T-helper 1 cell treated with Interleukin-12 subunit alpha and Interleukin-12 subunit beta and Interleukin-4 antibody, amounts not matched to agents 30 ng/mL and 1 ng/mL, for 36 hours (primary cell): ENCODE measurements at regions not wholly inside any gene's neighbourhood (a gene's known extent, or its start where the extent isn't known, plus 50 kb on each side); places are given as distances from the start of the nearest gene placed in this dataset.
"Not testable (repeated sequence)": the region's sequence is repeated elsewhere in the genome, so short reads cannot be mapped to it uniquely, and the experiment has no call there.

Source experiments
- intact Hi-C: fragments of 100-400 bp; cut with micrococcal nuclease; formaldehyde crosslinking; loops from one replicate; pipeline ENCODE4 v1.15.1; 2024

DNA sequence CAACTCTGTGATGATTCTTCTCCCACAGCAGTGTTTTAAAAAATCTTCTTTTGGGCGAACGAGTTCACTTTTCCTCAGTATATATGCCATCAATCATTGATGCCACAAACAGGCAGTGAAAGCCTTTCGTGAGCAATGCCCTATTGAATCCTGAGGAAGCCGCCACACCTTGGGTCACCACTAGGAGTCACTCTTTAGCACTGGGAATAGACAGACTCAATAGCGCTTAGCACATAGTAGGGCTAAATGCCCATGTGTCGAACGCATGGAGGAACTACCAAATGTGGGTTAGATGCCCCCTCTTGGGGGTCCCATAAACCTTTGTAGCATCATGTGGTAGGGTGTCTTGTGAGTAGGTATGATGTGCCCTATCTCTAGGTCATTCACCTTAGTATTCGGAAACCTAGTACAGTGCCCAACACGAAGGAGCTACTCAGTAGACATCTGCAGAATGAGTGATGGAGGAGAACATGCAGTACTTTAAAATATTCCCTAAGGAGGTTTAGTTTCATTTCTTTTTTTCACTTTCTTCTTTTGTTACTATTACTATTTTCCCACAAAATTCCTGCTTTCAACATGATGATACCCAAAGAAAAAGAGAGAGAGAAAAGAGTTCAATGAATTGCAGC is 603.7 kb downstream of the BNC2 start:
- intact Hi-C loops: no loop called here

DNA sequence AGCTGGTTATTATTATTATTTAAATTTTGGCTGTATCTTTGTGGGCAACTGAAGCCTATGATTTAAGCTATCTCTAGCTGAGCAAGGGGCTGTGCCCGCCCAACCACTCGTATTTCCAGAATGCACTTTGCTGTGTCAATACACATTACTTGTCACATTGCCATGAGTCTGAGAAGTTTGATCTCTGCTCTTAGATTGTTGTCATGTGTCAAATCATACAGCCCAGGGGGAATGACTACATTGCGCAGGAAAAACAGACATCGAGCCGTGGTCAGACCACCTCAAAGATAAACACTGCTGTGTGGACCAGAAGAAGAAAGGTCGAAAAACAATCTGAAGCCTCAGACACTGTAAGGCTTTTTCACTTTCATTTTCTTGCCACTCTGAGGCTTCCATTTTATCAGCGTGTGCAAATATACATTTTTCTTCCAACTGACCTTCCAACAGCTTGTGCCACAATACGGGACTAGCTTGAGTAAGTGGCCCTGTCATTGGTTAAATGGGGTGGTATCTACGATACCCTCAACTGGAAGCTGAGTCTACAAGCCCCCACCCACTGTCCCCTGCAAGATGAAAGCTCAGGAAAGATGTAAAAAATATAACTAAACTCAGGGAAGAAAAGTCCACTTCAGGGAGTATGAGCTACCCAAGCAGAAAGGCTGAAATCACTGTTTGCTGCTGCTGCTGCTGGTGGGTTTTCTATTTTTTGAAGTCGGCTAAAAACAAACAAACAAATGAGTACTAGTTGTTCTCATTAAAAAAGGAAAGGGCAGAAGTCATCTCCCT is 603.0 kb downstream of the BNC2 start:
- intact Hi-C loops: no loop called here

DNA sequence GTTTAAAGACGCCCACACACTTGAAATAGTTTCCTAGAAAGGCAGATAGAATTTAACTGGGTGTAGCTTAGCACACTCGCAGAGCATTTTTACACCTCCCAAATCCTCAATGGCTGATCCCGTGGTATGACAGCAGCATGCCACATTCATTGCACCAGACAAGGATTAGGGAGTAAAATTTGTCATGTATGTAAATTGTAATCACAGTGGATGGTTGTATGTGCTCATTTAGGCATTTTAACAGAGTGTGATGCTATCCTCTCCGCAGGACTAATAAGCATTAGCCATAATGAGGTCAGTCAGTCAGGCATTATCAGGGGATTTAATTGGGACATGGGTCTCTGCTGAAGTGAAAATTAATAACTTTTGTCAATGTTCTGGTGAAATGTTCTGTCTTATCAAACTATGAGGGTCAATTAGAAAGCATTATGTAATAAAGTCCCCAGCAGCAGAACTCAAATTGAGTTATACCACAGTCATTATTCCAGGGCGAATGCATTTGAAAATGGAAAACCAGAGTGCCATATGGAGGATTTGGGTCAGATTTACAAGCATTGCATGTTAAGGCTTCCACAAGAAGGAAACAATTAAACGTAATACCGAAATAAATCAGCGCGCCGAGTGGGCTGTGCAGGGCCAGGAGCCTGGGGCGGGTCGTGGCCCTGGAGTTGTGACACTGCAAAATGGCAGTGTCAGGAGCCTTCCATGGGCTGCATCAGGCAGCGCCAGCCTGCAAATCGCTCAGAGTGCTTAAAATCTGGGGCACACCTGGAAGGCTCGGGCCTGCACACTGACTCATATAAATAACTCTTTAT is 602.2 kb downstream of the BNC2 start:
- intact Hi-C loops: no loop called here

DNA sequence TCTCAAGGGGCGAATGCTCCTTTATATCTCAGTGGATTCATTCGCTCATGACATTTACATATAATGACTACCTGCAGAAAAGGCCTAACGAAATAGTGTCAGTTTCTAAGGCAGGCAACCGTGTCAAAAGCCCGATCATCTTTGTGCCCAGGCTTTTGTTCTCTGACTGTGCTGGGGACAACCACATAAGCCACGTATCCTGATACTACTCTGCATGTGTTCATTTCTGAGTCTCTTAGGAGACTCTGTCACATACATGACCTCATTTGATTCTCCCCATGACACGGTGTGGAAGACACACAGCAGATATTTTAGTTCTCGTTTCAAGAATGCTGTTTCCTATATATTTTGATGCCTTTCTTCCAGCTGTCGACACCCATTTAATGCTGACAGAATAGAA is 598.5 kb downstream of the BNC2 start:
- intact Hi-C loops: no loop called here

DNA sequence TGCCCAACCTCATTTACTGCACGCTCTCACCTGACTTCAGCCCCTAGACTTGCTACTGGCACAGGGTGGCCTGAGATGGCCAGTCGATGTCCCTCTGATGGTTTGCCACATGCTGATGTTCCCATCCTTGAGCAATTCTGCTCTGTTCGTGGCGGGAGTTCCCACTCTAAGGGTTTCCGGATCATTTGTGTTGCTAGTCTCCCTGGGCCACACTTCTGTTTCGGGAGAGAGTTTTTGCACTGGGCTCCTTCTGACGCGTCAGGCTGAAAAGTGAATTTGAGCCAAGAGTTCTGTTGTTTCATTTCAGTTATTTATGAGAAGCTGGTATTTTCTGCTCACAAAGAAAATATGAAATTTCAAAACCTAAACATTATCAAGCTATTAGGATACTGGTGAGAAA is 597.7 kb downstream of the BNC2 start:
- intact Hi-C loops: no loop called here

DNA sequence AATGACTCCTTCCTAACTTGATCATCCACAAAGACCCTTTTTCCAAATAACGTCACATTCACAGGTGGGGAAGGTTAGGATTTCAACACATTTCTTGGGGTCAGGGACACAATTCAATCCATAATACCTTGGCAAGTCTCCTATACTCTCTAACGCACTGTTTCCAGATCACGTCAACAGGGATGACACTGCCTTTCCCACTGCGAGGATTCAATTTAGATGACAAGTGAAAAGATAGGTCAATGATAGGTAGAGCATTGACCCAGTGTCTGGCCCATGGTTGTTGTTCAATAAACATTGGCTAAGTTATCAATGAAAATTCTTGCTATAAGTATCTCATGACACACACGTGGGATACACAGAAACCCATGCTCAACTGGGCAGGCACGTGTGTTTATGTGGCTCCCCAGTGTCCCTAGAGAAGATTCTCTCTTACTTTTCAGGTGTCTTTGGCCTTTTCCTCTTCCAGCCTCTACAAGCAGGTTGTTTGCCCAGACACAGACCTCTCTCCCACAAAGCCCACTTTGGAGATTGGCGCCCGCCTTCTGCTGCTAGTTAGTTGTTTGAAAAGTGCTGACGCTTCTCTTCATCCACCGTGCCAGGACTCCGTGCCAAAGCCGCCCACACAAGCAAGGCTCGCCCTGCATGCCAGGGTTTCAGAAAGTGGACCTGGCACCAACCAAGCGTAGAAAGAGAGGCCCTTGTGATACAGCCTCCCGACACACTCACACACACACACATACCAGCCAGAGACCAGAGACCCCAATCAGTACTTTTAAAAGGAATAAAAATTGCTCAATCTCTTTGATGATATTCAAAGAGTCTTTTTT is 594.5 kb downstream of the BNC2 start:
- intact Hi-C loops: no loop called here

DNA sequence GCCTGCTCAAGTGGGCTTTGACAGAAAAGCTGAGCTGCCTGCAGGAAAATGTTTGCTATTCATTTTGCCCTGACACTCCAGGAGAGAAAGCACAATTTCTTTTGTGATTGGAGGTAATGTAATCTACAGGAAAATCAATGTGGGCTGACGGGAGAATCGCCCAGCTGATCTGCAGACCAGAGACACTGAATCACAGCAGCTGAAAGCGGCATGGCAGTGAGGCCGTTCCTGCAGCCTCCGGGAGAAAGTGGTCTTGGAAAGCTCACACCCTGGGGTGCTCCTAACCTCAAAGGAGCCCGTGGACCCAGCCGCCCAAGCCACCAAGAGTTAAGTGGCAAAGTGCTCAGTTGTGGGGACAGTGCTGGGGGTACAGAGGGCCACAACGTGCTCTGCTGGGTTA is 593.6 kb downstream of the BNC2 start:
- intact Hi-C loops: no loop called here

DNA sequence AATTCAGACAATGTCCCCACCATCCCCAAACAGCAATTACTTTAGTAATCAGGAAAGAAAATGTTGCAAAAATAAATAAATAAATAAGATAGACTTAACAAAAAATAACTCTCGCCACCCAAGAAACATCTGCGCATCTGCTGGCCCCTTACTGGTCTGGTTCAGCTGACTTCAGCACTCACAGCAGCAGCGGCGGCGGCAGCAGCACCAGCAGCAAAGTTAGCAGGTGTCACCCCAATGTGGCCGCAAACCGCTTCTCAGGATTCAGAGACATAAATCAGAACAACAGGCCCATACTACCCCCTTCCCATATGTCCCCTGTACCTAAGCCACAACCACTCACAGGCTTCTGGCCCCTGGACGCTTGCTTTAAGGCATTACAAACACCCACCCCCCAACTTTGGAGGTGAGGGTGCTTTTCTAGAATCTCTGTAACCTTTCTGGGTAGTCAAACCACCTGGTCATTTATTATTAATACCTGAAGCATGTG is 593.0 kb downstream of the BNC2 start:
- intact Hi-C loops: no loop called here

DNA sequence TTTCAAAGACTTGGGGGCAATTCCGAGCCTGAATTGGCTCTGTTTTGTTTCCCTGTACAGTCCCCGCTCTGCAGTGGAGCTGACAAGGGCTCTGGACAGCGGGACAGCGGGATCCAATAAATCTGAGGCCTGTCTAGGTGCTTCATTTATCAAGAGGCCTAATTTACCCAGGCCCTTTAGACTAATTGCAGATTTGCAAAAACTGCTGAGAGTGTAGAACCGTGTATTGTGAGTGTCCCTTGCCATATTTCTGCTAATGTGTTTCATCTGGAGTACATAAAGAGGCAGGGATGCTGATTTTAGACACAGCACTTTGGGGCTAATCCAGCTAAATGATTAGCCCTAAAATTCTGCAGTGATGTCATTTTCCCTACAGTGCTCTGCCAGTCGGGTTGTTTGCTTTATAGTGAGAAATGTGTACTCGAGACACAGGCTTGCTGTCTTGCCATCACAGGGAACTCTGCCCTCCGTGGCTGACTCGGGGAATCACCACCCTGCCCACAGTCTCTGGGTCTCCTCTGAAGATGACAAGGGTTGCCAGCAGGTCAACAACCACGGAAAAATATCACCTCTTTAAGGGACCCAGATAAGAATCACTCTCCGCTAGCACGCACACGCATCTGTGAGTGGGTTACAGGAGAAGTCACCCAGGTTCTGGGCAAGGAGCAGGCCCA is 592.0 kb downstream of the BNC2 start:
- intact Hi-C loops: no loop called here

DNA sequence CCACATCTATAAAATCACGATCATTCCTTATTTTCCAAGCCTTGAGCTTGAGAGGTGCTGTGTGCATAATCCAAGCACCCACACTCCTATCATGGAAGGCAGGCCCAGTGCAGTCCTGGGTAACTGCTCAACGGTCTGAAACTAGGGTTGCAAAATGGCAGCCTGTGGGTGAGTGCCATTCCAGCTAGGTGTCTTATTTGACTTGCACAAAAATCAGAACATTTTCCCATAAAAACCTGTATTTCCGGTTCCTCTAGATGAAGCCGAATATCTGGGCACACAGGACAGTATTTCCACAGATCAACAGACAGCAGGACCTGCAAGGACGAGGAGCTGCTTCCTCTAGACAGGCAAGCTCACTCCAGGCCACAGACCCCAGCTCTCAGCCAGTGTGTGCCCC is 588.8 kb downstream of the BNC2 start:
- intact Hi-C loops: no loop called here

DNA sequence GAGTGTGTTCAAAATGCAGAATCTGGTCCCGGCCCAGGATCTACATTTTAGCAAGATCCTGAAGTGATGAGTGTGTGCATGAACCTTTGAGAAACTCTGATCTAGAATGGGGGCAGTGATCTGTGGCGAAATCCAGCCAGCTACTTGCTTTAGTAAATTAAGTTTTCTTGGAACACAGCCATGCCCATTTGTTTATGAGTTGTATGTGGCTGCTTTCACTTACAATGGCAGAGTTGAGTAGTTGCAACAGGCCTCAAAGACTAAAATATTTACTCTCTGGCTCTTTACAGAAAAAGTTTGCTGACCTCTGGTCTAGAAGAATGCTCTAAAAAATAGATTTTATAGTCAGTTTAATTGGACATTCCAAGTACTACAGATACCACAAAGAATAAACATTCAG is 588.3 kb downstream of the BNC2 start:
- intact Hi-C loops: no loop called here

DNA sequence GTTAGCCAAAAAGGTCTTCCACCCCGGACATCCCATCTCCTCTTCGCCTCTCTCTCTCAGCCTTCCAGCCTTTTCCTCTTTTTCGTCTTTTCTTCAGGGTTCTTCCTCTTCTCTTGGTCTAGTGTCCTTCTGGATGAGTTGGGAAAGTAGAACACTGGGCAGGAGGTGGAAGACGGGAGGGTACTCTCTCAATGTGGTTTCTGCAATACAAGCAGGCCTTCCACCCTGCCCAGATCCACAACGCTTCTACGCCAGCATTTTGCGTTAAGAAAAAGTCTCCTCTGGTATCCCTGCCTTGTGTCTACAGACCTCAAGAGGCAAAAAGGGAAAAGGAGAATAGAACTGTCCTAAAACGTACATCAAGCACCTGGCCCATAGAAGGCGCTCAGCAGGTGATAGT is 587.8 kb downstream of the BNC2 start:
- intact Hi-C loops: no loop called here

DNA sequence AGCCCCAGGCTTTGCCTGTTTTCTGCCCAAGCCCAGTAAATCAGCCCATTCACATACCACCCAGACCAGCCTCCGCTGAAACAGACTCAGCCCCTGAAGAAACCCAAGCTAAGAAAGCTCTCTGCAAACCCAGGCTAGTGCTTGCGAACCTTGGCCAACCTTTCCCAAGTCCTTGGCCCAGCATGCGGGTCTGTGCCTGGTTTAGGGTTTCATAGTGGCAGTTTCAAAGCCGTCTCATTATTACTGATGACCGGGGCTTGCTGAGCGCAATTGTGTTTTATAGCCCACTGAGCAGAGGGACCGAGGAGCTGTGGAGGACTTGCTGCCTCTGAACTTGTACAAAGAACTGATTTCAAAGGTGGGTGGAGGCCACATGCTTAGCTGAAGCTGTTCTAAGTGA is 584.3 kb downstream of the BNC2 start:
- intact Hi-C loops: no loop called here

DNA sequence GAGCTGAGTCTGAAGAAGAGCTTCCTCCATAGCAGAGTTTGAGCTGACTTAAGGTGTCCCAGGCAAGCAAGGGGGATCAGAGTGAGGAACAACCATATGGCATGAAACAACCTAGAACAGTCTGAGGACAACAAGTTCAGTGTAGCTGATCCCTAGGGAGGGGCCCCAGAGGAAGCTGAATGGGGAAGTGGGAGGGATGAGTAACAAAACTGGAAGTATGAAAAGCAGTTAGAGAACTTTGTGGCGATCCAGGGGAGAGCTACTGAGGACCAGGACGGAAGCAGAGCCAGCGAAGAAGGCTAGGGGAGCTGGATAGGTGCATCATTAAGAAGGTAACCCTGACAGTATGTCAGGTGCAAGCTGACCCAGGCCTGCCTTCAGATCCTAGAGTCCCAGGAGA is 580.8 kb downstream of the BNC2 start:
- intact Hi-C loops: no loop called here

DNA sequence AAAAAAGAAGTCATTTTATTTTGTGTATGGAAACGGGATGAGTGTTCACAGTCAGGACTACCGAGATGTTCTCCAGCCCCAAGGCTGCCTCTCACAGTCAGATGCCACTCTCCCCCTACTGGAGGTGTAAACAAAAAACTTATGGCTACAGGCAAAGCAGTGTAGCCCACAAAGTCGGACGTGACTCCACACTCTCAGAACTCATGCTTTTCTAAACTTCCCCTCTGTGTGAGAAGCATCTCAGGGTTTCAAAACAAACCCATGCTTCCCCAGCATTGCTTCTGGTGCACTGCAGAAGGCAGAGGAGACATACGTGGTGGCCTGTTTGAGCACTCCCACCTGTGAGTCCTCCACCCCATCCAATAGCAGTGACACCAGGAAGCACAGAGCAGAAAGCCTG is 580.3 kb downstream of the BNC2 start:
- intact Hi-C loops: no loop called here

DNA sequence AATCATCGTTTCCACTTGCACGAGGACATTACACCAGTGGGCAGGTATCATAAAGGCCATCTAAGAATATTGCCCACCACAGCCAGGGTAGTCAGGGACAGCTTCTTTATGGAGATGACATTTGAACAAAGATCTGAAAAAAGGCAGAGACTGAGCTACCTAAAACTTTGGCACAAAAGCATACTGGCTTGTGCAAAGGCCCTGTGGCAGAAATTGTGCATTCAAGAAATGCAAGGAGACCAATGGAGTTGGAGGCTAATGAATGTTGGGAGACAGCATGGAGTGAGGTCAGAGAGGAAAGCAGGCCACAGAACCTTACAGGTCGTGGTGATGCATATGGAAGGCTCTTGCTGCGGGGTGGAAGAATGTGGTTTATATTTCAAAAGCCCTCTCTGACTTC is 578.5 kb downstream of the BNC2 start:
- intact Hi-C loops: no loop called here

DNA sequence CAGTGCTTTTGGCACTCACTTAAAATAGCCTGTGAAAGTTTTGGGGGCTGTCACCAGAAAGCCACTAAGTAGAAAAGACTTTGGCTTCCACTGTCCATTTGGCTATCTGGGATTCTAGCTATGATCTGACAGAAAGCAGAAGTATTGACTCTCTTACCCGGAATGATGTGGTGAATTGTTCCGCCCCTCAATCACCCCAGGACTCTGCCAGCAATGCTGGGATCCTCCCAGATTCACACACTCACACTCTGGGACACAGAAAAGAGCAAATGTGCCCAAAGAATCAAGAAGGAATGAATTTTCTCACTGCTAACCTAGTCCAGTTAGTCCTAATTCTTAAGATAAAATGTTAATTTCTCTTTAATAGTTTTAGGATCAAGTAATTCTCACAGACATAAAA is 576.9 kb downstream of the BNC2 start:
- intact Hi-C loops: no loop called here

DNA sequence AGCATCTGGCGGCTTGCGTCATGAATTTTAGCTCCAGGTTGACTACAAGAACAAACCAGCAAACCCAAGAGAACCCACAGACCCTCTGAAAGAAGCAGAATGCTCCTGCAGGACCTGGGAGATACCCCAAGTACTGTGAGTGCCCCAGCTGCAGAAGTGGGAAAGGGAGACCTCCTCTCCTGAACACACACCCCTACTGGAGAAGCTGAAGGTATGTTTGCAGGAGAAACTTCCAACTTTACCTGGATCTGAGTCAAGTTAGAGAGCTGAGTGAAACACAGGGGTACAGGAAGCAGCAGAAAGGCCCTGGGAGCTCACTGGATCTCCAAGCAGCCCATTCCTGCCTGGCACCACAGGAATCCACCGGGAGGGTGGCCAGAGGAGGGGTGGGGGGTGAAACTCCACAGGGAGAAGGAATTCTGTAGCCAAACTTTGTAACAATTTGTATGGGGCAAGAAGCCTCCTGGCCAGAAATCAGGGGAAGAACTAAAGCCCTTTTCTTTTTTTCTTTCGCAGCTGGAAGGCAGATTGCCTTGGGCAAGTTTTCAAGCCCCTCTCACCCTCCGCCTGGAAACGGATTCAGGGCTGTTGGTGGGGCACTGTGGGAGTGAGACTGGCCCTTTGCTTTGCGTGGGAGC is 576.2 kb downstream of the BNC2 start:
- intact Hi-C loops: no loop called here

DNA sequence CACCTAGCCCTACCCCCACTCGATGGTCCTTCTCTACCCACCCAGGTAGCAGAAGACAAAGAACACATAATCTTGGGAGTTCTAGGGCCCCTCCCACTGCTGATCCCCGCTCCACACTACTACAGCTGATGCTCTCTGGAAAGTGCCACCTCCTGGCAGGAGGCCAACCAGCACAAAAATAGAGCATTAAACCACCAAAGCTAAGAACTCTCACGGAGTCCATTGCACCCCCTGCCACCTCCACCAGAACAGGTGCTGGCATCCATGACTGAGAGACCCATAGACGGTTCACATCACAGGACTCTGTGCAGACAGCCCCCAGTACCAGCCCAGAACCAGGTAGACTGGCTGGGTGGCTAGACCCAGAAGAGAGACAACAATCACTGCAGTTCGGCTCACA is 575.5 kb downstream of the BNC2 start:
- intact Hi-C loops: not testable (repeated sequence)

DNA sequence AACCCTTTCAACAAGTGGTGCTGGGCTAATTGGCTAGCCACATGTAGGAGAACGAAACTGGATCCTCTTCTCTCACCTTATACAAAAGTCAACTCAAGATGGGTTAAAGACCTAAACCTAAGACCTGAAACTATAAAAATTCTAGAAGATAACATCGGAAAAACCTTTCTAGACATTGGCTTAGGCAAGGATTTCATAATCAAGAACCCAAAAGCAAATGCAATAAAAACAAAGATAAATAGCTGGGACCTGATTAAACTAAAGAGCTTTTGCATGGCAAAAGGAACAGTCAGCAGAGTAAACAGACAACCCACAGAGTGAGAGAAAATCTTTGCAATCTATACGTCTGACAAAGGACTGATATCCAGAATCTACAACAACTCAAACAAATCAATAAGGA is 571.1 kb downstream of the BNC2 start:
- intact Hi-C loops: not testable (repeated sequence)
